HG02610 (cell line): ENCODE measurements at regions not wholly inside any gene's neighbourhood (a gene's known extent, or its start where the extent isn't known, plus 50 kb on each side); places are given as distances from the start of the nearest gene placed in this dataset.
"Not testable (repeated sequence)": the region's sequence is repeated elsewhere in the genome, so short reads cannot be mapped to it uniquely, and the experiment has no call there.

ENCODE experiments used
- ATAC-seq: cut with Tn5 transposase; IDR thresholded peaks from one replicate; pipeline ENCODE4 v1.9.1; 2021; ENCODE audit warnings: mild to moderate bottlenecking, moderate library complexity; ENCODE audit not compliant: unreplicated experiment

GRCh38 chr2:160583813-160584537, 90.4 kb upstream of the RBMS1 start:
- ATAC-seq, result no peak

- no peak for ATAC-seq
Measured at GRCh38 chr2:160584972-160585494, 91.4 kb upstream of the RBMS1 start.

- ATAC-seq, result no peak
Measured at GRCh38 chr2:160590664-160591063, 97.1 kb upstream of the RBMS1 start.

- no peak for ATAC-seq
Measured at GRCh38 chr2:160592401-160592800, 98.8 kb upstream of the RBMS1 start.

GRCh38 chr2:160592993-160593392, 99.4 kb upstream of the RBMS1 start:
- ATAC-seq, result no peak

- ATAC-seq, result no peak
Measured at GRCh38 chr2:160596441-160596840, 102.8 kb upstream of the RBMS1 start.

GRCh38 chr2:160600437-160600836, 106.8 kb upstream of the RBMS1 start:
- not testable (repeated sequence) for ATAC-seq

GRCh38 chr2:160602073-160602472, 108.5 kb upstream of the RBMS1 start:
- no peak for ATAC-seq

- ATAC-seq, result no peak
Measured at GRCh38 chr2:160603771-160604510, 110.3 kb upstream of the RBMS1 start.

GRCh38 chr2:160606341-160606740, 112.7 kb upstream of the RBMS1 start:
- no peak for ATAC-seq

GRCh38 chr2:160608599-160608998, 115.0 kb upstream of the RBMS1 start:
- no peak for ATAC-seq

- ATAC-seq, result no peak
Measured at GRCh38 chr2:160609346-160609745, 115.7 kb upstream of the RBMS1 start.

- no peak for ATAC-seq
Measured at GRCh38 chr2:160610041-160610440, 116.4 kb upstream of the RBMS1 start.

- no peak for ATAC-seq
Measured at GRCh38 chr2:160612266-160612856, 118.8 kb upstream of the RBMS1 start.

- no peak for ATAC-seq
Measured at GRCh38 chr2:160613466-160614153, 120.0 kb upstream of the RBMS1 start.

- ATAC-seq, result no peak
Measured at GRCh38 chr2:160614391-160614790, 120.8 kb upstream of the RBMS1 start.

- no peak for ATAC-seq
Measured at GRCh38 chr2:160615706-160616105, 122.1 kb upstream of the RBMS1 start.

GRCh38 chr2:160616149-160616548, 122.5 kb upstream of the RBMS1 start:
- ATAC-seq, result no peak

- no peak for ATAC-seq
Measured at GRCh38 chr2:160621748-160622147, 128.1 kb upstream of the RBMS1 start.

- not testable (repeated sequence) for ATAC-seq
Measured at GRCh38 chr2:160628020-160628637, 134.5 kb upstream of the RBMS1 start.

GRCh38 chr2:160628811-160629210, 135.2 kb upstream of the RBMS1 start:
- ATAC-seq, result no peak
